ENCODE measurements at regions not wholly inside any gene's neighbourhood (a gene's known extent, or its start where the extent isn't known, plus 50 kb on each side); places are given as distances from the start of the nearest gene placed in this dataset.

DNA sequence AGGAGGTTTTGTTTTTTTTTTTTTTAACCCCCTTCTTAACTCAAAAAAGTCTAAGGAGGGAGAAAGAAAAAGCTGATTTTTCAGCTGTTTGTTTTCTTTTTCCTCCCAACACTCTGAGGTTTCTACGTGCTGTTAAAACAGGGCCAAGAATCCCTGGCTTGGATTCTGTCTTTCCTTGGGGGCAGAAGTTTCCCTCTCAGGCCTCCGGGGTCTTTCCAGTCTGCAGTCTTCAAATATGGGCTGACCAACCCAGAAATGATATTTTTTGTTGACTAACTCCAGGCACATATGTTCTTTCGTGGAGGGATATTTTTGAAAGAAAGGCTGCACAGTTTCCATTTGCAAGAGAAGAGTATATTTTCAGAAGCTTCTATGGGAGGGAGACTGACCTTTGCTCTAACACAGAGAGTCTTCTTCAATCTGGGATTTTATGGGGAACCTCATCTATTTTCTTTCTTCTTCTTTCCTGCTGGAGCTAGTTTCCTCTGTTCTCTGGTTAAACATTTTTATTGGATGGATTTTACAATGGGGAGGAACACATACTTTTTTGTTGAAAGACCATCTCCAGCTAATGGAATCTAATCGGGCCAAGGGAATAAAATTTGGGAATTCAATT, 93.3 kb upstream of the SPRED2 start:
- ChIA-PET CTCF (interaction anchor here (1.0 kb wide), 1 partner anchor 89 kb away, joined by 3 read pairs; no protein-coding TSS in a partner anchor), POLR2A (no interaction called here)
- H2AFZ ChIP-seq (ENCODE audit: low read depth) = no peak overlapping the region
- no peak overlapping the region for H3K4me2 ChIP-seq
- no peaks in the 10 kb centered on the region for H3K79me2 ChIP-seq (ENCODE audit: insufficient read depth)
- no peaks in the 10 kb centered on the region for H4K20me1 ChIP-seq (ENCODE audit: insufficient read depth)
- H3K27me3 ChIP-seq (ENCODE audit: insufficient read depth) = no peaks in the 10 kb centered on the region
- no peaks in the 10 kb centered on the region for H3K9me3 ChIP-seq
- no peaks in the 10 kb centered on the region for H3K9me2 ChIP-seq
- DNase-seq = no peak
- H3K4me1 ChIP-seq (ENCODE audit: control insufficient read depth in 1 of 2, insufficient read depth in 2 of 2, low read depth in 1 of 2, low read length in 1 of 2) = peaks cover 7 to 11% of the 10 kb centered on the region in 2 experiments
- H3K36me3 ChIP-seq (replicated peaks in 1 of 2; ENCODE audit: control insufficient read depth in 1 of 2, insufficient read depth in 2 of 2, low read length in 1 of 2) = no peaks in the 10 kb centered on the region
- peaks cover 5% of the 10 kb centered on the region for H3F3A ChIP-seq (replicated peaks; ENCODE audit: insufficient read depth)
- no peak for TF ChIP-seq PBX3 (IDR thresholded peaks at IDR 0.05)
- no peak for TF ChIP-seq GATA2 (CRISPR knock-in tag; IDR thresholded peaks at IDR 0.05)
- TF ChIP-seq, protein P1, sequence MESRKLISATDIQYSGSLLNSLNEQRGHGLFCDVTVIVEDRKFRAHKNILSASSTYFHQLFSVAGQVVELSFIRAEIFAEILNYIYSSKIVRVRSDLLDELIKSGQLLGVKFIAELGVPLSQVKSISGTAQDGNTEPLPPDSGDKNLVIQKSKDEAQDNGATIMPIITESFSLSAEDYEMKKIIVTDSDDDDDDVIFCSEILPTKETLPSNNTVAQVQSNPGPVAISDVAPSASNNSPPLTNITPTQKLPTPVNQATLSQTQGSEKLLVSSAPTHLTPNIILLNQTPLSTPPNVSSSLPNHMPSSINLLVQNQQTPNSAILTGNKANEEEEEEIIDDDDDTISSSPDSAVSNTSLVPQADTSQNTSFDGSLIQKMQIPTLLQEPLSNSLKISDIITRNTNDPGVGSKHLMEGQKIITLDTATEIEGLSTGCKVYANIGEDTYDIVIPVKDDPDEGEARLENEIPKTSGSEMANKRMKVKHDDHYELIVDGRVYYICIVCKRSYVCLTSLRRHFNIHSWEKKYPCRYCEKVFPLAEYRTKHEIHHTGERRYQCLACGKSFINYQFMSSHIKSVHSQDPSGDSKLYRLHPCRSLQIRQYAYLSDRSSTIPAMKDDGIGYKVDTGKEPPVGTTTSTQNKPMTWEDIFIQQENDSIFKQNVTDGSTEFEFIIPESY (IDR thresholded peaks at IDR 0.05; ENCODE audit: borderline replicate concordance, low read depth) = no peak
- TF ChIP-seq TEAD4 (IDR thresholded peaks at IDR 0.05; ENCODE audit: borderline replicate concordance, insufficient read depth) = no peak
- no peak for TF ChIP-seq EZH2phosphoT487 (IDR thresholded peaks at IDR 0.05; ENCODE audit: borderline replicate concordance, low read depth)
- no peak for TF ChIP-seq SMC3 (IDR thresholded peaks at IDR 0.05; ENCODE audit: low read depth, low read length)
- TF ChIP-seq YY1 (IDR thresholded peaks at IDR 0.05; ENCODE audit: low read depth) = no peak
- TF ChIP-seq USF1 (IDR thresholded peaks at IDR 0.05; ENCODE audit: borderline replicate concordance, low read depth) = no peak
- TF ChIP-seq, protein P2, sequence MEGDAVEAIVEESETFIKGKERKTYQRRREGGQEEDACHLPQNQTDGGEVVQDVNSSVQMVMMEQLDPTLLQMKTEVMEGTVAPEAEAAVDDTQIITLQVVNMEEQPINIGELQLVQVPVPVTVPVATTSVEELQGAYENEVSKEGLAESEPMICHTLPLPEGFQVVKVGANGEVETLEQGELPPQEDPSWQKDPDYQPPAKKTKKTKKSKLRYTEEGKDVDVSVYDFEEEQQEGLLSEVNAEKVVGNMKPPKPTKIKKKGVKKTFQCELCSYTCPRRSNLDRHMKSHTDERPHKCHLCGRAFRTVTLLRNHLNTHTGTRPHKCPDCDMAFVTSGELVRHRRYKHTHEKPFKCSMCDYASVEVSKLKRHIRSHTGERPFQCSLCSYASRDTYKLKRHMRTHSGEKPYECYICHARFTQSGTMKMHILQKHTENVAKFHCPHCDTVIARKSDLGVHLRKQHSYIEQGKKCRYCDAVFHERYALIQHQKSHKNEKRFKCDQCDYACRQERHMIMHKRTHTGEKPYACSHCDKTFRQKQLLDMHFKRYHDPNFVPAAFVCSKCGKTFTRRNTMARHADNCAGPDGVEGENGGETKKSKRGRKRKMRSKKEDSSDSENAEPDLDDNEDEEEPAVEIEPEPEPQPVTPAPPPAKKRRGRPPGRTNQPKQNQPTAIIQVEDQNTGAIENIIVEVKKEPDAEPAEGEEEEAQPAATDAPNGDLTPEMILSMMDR (IDR thresholded peaks at IDR 0.05) = no peak
- no peak for TF ChIP-seq GABPA (IDR thresholded peaks at IDR 0.05; ENCODE audit: low read depth)
- TF ChIP-seq IRF3 (IDR thresholded peaks at IDR 0.05; ENCODE audit: low read depth, low read length) = no peak
- no peak overlapping the region for H3K9ac ChIP-seq
- H3K27ac ChIP-seq (ENCODE audit: low read depth in 2 of 2, low read length in 1 of 2) = no peak overlapping the region
- WGBS (ENCODE audit: low lambda C conversion rate) = 55% methylated on average over 4 of the region's 4 CpGs
- H3K4me3 ChIP-seq (ENCODE audit: low read depth in 2 of 2, low read length in 1 of 2) = no peak overlapping the region
